Psoas muscle (tissue), 7 donors: ENCODE measurements at regions not wholly inside any gene's neighbourhood (a gene's known extent, or its start where the extent isn't known, plus 50 kb on each side); places are given as distances from the start of the nearest gene placed in this dataset.
"Not testable (repeated sequence)": the region's sequence is repeated elsewhere in the genome, so short reads cannot be mapped to it uniquely, and the experiment has no call there.

Experiments
- ATAC-seq, 4 donors: fragments of 200-7000 bp; cut with Tn5 transposase; one replicate each; pipeline ENCODE4 v1.9.1; 2020; ENCODE audit warnings: moderate library complexity in 3 of 4, mild to moderate bottlenecking in 2 of 4
- DNase-seq, 2 donors: peaks; one replicate each; pipeline ENCODE4 v3.0.0-alpha.2; 2020
- H3K27ac ChIP-seq: fragments of 200-600 bp; one replicate; pipeline ENCODE4 v1.8.0; 2022
- H3K27me3 ChIP-seq, 3 donors: fragments of 200-600 bp in 1 of 3; one replicate each; pipeline versions ENCODE4 v1.6.1 to v1.8.0; 2013 to 2022; ENCODE audit warnings: low read length in 2 of 3, mild to moderate bottlenecking in 2 of 3, moderate library complexity in 1 of 3; ENCODE audit not compliant: insufficient read depth in 3 of 3
- H3K36me3 ChIP-seq, 2 donors: fragments of 200-600 bp in 1 of 2; one replicate each; pipeline versions ENCODE4 v1.6.1 to v1.8.0; 2013 to 2022; ENCODE audit warnings: low read depth in 1 of 2, mild to moderate bottlenecking in 1 of 2, moderate library complexity in 1 of 2; ENCODE audit not compliant: insufficient read depth in 1 of 2
- H3K4me1 ChIP-seq: fragments of 200-600 bp; one replicate; pipeline ENCODE4 v1.8.0; 2022
- H3K4me3 ChIP-seq: fragments of 200-600 bp; one replicate; pipeline ENCODE4 v1.8.0; 2022; ENCODE audit warnings: mild to moderate bottlenecking
- H3K9me3 ChIP-seq: fragments of 200-600 bp; one replicate; pipeline ENCODE4 v1.8.0; 2022
- whole genome bisulfite sequencing, 3 donors: extraction: QIAGEN DNeasy Blood & Tissue Kit; methylation state at CpG; one replicate each; pipeline versions ENCODE4 v1.1.6 to v1.1.7; 2013; 5-methylcytosine and 5-hydroxymethylcytosine counted together
- intact Hi-C, 2 donors: fragments of 100-400 bp; cut with DNase I; formaldehyde crosslinking; loops; one replicate each; pipeline versions ENCODE4 v1.11.0 to v1.14.2; 2022
- TF ChIP-seq, protein P1 (sequence below): fragments of 200-600 bp; IDR thresholded peaks from one replicate; pipeline ENCODE4 v1.8.0; 2022; ENCODE audit warnings: antibody characterized with exemption
- donor health status: healthy with polysubstance abuse.
- donor health status: DM: no; HTN: no; CAD: no; lungs with moderate emphysema.
- donor health status: Bipolar disorder and iron deficiency.
- donor health status: healthy.
- donor health status: DM: yes; HTN: yes; CAD: no.
- donor health status: DM: no; HTN: no; CAD: no.
- donor health status: DM: yes; HTN: yes; CAD: no.

GRCh38 chr5:117379521-117379920 lies 804.9 kb upstream of the SEMA6A start:
- Histone ChIP-seq H3K9me3 (no peaks in the 10 kb centered on the region), H3K27ac (no peak overlapping the region), H3K4me1 (no peaks in the 10 kb centered on the region), H3K4me3 (no peak overlapping the region), H3K36me3 (no peaks in the 10 kb centered on the region), H3K27me3 (no peaks in the 10 kb centered on the region)
- ATAC-seq = no peak
- WGBS, 3 donors = 30 to 44% (median 30%) methylated on average over 3 of the region's 3 CpGs
- TF ChIP-seq, protein P1, sequence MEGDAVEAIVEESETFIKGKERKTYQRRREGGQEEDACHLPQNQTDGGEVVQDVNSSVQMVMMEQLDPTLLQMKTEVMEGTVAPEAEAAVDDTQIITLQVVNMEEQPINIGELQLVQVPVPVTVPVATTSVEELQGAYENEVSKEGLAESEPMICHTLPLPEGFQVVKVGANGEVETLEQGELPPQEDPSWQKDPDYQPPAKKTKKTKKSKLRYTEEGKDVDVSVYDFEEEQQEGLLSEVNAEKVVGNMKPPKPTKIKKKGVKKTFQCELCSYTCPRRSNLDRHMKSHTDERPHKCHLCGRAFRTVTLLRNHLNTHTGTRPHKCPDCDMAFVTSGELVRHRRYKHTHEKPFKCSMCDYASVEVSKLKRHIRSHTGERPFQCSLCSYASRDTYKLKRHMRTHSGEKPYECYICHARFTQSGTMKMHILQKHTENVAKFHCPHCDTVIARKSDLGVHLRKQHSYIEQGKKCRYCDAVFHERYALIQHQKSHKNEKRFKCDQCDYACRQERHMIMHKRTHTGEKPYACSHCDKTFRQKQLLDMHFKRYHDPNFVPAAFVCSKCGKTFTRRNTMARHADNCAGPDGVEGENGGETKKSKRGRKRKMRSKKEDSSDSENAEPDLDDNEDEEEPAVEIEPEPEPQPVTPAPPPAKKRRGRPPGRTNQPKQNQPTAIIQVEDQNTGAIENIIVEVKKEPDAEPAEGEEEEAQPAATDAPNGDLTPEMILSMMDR = no peak
- intact Hi-C loops = no loop called here
- no peak for DNase-seq

- Histone ChIP-seq H3K4me3 (no peak overlapping the region), H3K9me3 (no peaks in the 10 kb centered on the region), H3K27me3 (no peaks in the 10 kb centered on the region), H3K4me1 (no peaks in the 10 kb centered on the region), H3K36me3 (no peaks in the 10 kb centered on the region), H3K27ac (no peak overlapping the region)
- DNase-seq = no peak
- ATAC-seq = no peak
- intact Hi-C loops = no loop called here
- TF ChIP-seq, protein P1 = no peak
- WGBS, 3 donors = 57 to 74% (median 59%) methylated on average over 2 of the region's 2 CpGs
Measured at GRCh38 chr5:117376748-117377147, 802.1 kb upstream of the SEMA6A start.

DNA sequence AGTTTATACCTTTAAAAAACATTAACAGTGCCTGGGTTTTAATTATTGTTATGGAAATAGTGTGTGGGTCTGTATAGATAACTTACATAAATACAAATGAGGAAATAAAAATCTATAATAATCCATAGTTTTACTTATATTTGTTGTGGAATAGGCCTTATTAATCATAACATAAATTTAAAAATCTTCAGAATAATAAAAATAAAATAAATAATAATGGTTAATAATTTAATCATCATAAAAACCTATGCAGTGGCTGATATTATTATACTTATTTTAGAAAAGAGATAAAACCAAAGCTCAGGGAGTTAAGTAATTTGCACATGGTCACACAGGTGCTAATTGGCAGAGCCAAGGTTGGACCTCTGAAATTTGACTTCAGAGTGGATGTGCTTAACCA lies 785.3 kb upstream of the SEMA6A start:
- TF ChIP-seq, protein P1 = no peak
- Histone ChIP-seq H3K27me3 (no peaks in the 10 kb centered on the region), H3K4me3 (no peak overlapping the region), H3K27ac (no peak overlapping the region), H3K36me3 (no peaks in the 10 kb centered on the region), H3K9me3 (no peaks in the 10 kb centered on the region), H3K4me1 (no peaks in the 10 kb centered on the region)
- DNase-seq (no peak), ATAC-seq (no peak)
- intact Hi-C loops = no loop called here

DNA sequence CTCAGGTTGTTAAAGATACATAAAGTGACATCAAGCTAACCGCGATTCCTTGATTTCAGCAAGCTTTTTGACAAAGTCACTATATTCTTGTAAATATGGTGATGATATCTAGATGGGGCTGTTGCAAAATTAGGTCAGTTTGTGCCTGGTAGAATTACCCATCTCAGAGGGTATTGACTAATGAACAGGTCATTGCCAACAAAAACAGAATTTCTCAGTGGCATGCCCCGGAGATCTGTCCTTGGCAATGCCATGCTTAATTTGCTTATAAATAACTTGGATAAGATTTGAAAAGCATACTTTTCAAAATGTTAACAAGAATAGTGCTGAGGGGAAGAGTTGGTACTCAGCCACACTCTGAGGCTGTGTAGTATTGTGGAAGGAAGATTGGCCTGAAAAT lies 783.3 kb upstream of the SEMA6A start:
- TF ChIP-seq, protein P1 = no peak
- Histone ChIP-seq H3K36me3 (no peaks in the 10 kb centered on the region), H3K27ac (no peak overlapping the region), H3K9me3 (no peaks in the 10 kb centered on the region), H3K4me3 (no peak overlapping the region), H3K4me1 (no peaks in the 10 kb centered on the region), H3K27me3 (no peaks in the 10 kb centered on the region)
- ATAC-seq = no peak
- no peak for DNase-seq
- 71 to 73% (median 72%) methylated on average over 3 of the region's 3 CpGs for WGBS, 3 donors
- intact Hi-C loops = no loop called here

DNA sequence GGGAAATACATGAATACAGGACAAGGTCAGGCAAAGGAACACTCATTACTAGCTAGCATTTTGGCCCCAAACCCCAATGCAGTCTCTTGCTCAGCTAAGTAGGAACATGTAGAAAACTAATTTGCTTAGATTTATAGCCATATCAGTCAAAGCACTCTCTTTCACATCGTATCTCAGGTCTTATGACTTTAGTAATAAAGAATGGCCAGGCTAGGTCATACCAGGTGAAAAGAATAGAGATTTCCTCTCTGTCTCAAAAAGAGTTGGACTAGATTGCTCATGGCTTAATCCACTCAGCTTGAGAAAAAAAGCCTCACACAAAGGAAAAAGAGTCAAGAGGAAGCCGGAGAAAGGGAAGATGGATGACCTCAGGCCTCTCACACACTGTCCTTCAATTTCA lies 772.7 kb upstream of the SEMA6A start:
- TF ChIP-seq, protein P1 = no peak
- Histone ChIP-seq H3K27ac (no peak overlapping the region), H3K4me1 (no peaks in the 10 kb centered on the region), H3K9me3 (no peaks in the 10 kb centered on the region), H3K4me3 (no peak overlapping the region), H3K36me3 (no peaks in the 10 kb centered on the region), H3K27me3 (no peaks in the 10 kb centered on the region)
- DNase-seq (no peak), ATAC-seq (no peak)
- intact Hi-C loops = no loop called here
- WGBS, 3 donors = 34 to 48% (median 40%) methylated on average over 2 of the region's 2 CpGs

DNA sequence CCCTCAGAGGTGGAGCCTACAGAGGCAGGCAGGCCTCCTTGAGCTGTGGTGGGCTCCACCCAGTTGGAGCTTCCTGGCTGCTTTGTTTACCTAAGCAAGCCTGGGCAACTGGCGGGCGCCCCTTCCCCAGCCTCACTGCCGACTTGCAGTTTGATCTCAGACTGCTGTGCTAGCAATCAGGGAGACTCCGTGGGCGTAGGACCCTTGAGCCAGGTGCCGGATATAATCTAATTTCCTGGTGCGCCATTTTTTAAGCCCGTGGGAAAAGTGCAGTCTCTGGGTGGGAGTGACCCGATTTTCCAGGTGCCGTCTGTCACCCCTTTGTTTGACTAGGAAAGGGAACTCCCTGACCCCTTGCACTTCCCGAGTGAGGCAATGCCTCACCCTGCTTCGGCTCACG lies 769.1 kb upstream of the SEMA6A start:
- DNase-seq = peak; percentile 14 to 35
- H3K36me3 ChIP-seq, H3K4me1 ChIP-seq, ATAC-seq, intact Hi-C loops, H3K27ac ChIP-seq, H3K9me3 ChIP-seq, H3K27me3 ChIP-seq, H3K4me3 ChIP-seq: not testable (repeated sequence)
- 71 to 73% (median 72%) methylated on average over 13 of the region's 13 CpGs for WGBS, 3 donors
